HG02610 (cell line): ENCODE measurements at regions not wholly inside any gene's neighbourhood (a gene's known extent, or its start where the extent isn't known, plus 50 kb on each side); places are given as distances from the start of the nearest gene placed in this dataset.
A peak's percentile ranks its signal among the peaks of the same experiment; 100 is the strongest.
"Not testable (repeated sequence)": the region's sequence is repeated elsewhere in the genome, so short reads cannot be mapped to it uniquely, and the experiment has no call there.

ENCODE experiments used
- ATAC-seq: cut with Tn5 transposase; IDR thresholded peaks from one replicate; pipeline ENCODE4 v1.9.1; 2021; ENCODE audit warnings: mild to moderate bottlenecking, moderate library complexity; ENCODE audit not compliant: unreplicated experiment

DNA sequence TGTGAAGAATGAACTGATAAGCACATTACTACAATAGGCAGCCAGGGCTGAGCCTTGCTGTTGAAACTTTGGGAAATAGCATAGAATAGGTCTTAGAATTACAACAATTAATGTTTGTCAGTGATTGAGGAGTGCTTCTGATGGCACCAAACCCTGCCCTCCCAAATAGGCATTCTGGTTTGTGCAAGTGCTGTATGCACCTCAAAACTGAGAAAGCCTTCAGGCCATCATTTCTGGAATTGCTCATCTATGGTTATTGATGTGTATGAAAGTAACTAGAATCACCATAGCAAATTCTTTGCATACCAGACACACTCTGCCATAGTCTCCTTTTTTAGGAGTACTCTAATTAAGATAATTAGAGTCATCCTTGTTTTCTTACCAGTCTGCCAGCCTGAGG, 585.0 kb upstream of the MBL2 start:
- no peak for ATAC-seq

DNA sequence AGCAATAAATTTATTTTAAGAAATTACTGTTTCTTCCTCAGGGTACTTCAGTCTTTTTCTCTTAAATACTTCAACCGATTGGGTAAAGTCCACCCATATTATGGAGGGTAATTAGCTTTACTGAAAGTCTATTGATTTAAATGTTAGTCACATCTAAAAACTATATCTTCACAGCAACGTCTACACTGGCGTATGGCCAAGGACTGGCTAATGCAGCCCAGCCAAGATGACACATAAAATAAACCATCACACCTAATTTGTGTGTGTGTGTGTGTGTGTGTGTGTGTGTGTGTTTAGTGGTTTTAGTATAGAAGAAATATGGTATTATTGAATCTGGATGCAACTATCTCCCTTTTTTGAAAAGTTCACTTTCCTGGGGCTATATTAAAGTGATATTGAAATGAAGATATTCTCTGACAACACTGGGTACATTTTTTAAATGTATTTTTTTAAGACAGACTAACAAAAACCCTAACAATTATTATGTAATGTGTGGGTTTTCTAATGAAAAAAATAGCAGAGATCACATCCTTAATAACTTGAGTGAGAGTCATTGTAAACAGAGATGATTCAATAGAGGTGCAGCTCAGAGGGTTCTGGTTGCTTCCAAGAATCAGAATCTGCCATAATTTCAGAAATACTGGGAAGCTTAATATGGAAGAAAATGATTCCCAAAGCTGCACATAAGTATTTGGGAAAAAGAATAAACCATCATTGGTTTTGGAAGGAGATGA, 584.2 kb upstream of the MBL2 start:
- ATAC-seq, result no peak

DNA sequence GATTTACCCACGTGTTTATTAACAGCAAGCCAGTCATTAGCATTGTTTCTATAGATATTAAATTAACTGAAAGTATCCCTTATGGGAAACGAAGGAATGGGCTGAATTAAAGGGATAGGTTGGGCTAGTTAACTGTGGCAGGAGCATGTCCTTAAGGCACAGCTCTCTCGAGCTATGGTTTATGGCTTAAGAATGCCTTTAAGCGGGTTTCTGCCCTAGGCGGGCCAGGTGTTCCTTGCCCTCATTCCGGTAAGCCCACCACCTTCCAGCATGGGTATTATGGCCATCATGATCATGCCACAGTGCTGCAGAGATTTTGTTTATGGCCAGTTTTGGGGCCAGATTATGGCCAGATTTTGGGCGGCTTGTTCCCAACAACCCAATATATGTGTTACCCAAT, 569.9 kb upstream of the MBL2 start:
- ATAC-seq, result not testable (repeated sequence)

DNA sequence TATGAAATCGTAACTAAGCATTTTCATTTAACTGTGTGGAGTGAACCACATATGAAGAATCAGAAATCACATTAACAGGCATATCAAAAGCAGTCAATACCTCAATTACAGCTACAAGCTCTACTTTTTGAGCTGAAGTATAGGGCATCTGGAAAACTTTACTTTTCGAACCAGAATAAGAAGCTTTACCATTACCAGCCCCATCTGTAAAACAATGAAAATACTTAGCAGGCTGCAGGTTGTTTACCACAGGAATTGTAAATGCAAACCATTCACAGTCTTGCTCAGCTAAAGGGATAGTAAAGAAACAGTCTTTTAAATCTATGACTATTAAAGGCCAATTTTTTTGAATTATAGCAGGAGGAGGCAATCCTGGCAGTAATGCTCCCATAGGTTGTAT, 565.6 kb upstream of the MBL2 start:
- not testable (repeated sequence) for ATAC-seq

DNA sequence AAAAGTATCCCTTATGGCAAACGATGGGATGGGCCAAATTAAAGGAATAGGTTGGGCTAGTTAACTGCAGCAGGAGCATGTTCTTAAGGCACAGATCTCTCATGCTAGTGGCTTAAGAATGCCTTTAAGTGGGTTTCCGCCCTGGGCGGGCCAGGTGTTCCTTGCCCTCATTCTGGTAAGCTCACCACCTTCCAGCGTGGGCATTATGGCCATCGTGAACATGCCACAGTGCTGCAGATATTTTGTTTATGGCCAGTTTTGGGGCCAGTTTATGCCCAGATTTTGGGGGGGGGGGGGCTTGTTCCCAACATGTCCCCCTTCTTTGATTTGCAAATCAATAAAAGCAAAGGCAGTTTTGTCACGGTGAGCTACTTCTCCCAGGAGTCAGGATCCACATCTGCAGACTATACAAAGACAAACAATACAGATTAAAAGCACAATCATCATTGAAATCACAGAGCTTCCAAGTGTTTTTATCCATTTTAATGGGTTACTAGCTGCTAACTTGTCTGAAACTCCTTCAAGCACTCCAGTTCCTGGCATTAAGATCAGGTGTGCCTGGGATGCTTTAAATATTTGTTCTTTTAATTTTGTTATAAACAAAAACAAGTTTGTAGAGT, 563.3 kb upstream of the MBL2 start:
- ATAC-seq, result not testable (repeated sequence)

DNA sequence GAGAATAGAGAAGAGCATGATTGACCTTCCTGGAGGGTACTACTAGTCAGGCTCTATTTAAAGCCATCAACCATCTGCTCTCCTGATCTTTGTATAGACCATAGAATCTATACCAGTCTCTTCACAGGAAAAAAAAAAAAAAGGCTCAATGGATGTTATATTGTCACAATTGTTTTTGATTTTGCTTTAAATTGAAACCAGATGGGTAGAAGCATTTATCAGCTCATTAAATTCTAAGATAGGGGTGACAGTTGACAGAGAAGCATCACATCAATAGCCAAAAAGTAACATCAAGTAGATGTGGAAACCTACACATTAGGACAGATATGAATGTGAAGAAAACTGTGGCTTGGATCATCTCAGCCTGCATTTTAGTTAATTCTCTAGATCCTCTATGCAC, 558.9 kb upstream of the MBL2 start:
- ATAC-seq, result no peak

DNA sequence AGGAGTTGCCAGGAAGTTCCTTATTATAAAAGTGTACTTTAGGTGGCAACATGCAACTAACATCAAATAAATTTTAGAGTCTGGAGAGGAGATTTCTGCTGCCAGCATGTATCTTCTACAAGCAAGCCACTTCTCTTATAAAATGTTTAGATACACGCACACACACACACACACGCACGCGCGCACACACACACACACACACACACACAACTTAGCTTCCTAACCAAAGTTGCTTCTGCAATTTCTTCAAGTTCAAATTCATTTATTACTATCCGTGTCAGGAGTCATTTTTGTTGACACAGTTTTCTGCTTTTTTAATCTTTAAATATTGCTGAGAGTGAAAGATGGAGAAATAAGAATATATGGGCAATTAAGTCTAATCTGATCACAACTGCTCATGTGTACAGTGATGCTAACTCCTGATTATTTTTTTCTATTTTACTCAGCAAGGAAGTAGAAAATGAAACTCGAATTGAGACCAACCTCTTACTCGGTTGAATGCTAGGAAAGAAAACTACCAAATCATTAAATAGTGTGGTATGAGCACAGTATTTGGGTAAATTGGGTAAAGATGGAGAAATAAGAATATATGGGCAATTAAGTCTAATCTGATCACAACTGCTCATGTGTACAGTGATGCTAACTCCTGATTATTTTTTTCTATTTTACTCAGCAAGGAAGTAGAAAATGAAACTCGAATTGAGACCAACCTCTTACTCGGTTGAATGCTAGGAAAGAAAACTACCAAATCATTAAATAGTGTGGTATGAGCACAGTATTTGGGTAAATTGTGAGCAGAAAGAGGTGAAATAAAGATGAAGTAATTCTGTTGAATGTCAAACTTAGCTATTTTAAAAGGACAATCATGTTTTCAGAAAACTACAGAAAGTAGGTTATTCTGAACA, 554.1 kb upstream of the MBL2 start:
- peak; percentile 59 for ATAC-seq

DNA sequence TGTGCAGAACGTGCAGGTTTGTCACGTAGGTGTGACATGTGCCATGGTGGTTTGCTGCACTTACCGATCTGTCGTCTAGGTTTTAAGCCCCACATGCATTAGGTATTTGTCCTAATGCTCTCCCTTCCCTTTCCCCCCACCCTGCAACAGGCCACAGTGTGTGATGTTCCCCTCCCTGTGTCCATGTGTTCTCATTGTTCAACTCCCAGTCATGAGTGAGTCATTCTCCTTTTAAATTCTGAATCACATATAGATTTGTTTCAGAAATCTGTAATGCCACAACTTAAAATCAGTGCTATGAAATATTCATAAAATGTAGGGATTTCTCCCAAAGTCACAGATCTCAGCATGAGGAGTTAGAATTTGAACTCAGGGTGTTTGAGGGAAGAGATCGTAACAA, 552.5 kb upstream of the MBL2 start:
- no peak for ATAC-seq

DNA sequence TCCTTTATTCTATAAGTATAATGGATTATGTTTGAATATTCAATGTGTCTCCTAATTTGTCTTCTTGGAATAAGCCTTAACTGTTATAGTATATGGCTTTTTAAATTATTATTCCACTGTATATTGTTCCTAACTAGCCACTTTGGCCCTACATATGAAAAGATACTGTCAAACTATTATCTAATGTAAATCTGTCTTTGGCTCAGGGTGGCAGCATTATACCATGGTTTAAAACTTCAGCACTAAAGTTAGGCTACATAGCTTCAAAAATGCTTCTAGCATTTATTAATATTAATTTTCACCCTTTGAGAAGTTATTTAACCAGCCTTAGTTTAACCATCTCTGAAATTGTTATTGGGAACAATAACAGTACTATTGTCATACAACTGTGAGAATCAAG, 543.1 kb upstream of the MBL2 start:
- ATAC-seq, result no peak

DNA sequence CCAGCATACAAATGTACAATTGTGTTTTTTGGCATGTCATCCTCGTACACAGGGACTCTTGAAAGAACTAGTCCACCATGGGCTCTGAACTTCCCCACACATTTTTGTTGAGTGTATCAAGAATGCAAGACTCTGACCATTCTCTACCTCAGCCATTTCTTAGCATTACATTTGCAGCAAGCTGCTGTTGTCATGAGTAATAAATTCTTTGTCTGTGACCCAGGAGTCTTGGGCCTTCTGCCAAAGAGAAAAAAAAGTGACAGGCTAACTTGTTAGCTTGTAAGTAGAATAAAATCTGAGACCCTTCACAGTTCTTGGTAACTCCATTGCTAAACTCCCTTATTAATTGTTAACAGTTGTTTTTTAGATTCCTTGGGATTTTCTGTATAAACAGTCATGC, 542.3 kb upstream of the MBL2 start:
- no peak for ATAC-seq

DNA sequence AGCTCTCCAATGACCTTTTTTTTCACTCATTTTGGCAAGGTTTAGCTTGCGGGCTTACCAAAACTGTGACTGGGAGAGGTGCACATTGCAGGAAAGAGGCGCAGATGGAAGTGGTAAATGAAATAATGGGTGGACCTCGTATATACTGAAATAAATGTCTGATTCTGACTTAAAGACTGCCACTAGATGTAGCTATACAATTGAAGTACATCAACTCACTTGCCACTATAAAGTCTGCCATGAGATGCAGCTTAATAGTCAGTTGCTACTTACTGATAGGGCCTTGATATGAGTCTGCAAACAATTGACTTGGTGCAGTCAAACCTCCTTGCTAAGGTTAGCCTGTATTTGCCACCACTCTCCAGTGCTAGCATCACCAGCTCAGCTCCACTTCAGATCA, 525.9 kb upstream of the MBL2 start:
- ATAC-seq, result no peak

DNA sequence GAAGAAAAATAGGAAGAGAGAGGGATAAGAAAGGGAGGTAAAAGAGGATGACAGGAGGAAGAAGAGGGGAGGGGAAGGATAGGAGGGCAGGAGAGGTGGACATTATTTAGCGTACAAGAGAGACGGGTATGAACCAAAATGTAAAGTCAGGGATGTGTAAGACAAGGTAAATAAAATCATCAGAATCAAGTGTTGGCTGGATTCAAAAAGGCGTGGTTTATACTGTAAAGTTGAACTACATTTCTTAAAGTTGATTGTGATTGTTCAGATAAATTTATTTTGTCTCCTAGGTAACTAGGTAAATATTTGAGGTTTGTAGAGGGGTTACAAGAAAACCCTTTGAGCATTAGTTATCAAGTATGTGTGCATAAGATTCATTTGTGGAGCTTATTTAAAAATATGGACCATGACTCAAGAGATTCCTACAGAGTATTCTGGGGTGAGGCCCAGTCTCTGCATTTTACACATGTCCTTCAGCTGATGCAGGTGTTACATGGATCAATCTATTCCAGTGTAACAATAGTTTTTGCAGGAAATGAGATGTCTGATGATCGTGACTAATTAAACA, 512.1 kb upstream of the MBL2 start:
- ATAC-seq, result no peak

DNA sequence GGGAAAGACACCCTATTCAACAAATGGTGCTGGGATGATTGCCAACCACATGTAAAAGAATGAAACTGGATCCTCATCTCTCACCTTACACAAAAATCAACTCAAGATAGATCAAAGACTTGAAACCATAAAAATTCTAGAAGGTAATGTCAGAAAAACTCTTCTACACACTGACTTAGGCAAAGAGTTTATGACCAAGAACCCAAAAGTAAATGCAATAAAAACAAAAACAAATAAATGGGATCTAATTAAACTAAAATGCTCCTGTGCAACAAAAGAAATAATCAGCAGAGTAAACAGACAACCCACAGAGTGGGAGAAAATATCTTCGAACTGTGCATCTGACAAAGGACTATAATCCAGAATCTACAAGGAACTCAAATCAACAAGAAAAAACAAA, 504.2 kb upstream of the MBL2 start:
- no peak for ATAC-seq

DNA sequence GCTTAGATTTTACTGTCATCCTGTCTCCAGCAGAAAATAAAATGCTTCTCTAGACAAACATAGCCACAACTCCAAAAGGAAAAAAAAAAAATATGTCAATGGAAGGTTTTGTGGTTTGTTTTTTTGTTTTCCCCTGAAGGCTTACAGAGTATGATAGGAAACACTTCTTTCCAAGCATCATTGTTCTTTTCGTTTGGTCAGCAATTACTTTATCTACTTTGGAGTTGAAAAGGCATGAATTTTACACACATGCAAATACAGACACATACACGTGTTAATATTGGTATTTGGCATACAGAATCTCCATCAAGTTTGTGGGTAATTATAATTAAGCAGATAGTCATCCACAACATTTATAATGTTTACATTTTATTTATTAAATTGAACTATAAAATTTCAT, 496.9 kb upstream of the MBL2 start:
- no peak for ATAC-seq

DNA sequence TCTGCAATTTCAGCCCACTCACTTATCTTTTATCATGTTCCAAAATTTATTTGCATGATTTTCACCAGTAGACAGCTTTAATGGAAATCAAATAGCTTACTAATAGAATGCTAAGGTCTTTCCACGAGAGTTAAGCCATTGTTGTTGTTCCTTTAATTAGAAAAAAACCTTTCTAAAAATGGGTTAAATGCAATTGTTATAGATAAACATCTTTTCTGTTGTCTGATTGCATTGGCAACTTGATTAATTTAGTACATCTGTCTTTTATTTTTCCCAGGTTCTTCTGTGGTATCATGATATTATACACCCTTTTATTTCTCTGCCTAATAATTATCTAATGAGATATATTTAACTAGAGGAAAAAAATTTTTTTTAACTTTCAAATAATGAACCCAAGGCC, 487.6 kb upstream of the MBL2 start:
- ATAC-seq, result no peak

DNA sequence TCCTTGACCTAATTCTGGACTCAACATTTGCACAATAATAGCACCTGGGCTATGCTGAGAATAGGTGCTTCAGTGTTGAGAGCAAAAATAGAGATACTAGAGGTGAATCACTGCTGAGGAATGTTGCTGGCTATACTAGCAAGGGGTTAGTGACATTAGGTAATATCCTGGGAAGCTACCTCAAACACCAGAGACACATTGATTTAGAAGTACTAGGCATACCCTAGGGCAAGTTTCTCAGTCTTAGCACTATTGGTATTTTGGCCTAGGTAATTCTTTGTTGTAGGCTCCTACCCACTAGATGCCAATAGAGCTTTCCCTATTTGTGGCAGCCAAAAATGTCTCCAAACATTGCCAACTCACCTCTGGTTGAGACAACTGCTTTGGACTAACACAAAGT, 484.0 kb upstream of the MBL2 start:
- ATAC-seq, result no peak

DNA sequence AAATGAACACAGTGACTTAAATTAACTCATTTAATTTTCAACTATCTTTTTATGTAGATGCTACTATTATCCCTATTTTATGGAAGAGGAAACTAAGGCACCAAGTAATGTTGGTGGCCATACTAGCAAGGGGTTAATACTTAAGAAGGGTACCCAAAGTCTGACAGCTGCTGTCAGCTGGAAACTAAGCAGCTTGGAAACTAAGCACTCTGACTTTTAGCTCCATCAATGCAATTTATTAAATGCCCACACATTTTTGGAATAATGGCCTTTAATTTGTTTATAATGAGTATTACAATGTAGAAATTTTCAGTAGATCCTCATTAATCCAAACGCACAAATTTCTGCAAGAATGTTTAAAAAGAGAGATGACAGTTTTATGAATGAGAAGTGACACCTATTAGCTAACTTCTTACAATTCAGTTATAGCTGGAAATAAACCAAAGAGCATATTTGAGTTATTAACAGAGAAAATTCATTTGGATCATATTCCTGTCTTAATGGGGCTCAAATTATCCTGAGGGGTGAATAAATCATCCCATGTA, 483.1 kb upstream of the MBL2 start:
- ATAC-seq, result no peak

DNA sequence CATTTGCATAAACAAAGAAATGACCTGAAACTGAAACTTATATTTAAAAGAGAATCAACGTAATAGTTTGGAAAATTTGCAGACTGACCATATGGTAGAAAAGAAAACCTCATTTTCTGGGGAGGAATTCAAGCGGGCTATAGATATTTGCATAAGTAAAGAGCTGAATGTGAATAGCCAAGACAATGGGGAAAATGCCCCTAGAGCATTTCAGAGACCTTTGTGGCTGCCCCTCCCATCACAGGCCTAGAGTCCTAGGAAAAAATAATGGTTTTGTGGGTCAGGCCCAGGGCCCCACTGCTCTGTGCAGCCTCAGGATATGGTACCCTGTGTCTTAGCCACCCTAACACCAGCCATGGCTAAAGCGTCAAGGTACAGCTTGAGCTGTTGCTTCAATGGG, 480.6 kb upstream of the MBL2 start:
- ATAC-seq, result no peak

DNA sequence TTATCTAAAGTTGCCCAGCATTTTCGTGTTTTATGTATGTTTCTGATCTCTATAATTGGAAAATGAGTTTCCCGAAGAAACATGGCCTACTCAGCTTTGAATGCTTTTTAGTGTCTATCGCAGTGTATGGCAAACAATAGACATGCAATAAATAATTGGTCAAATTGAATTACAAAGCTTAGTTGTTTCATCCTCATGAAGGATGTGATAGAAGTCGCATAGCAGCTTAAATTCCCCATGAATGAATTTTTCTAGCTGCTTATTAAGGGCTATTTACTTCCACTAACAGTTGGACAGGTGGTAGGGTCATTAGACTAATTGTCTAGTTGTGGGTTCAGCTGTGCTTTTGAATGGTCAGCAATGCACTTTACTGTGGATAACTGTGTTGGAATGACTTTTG, 467.3 kb upstream of the MBL2 start:
- no peak for ATAC-seq

DNA sequence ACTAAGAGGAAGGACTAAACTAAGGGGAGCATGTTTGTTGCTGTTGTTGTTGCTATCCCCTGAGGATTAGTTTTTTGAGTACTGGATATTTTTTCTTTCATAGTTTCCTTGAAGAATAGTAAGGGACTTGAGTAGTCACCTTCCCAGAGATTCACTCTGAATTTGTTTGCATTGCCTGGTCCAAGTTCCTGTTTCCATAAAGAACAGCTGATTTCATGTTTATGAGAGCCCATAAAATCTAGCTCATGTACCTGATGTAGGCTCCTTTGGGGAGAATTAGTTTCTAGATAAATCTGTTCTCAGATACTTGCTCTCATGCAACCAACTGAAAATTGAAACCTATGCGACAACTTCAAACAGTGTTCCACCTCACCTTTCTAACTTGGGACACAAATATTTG, 464.4 kb upstream of the MBL2 start:
- ATAC-seq, result no peak

DNA sequence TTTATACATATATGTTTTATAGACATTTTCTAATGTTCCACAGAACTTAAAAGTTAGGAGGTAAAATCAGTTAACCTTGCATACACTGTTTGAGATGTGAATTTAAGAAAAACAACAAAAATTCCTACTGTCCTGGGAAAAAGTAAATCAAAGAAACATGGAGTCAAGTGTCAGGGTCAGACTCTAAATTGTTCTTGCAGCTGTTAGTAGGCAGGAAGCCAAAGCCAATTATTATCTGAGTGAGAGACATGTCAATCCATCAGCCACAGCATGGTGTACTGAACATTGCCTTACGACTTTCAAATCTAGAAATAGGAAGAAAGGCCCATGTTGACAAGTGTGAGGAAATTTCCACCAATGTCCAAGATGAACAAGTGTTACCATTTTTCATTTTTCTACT, 461.2 kb upstream of the MBL2 start:
- no peak for ATAC-seq
